GM10248 (cell line): ENCODE measurements at regions not wholly inside any gene's neighbourhood (a gene's known extent, or its start where the extent isn't known, plus 50 kb on each side); places are given as distances from the start of the nearest gene placed in this dataset.

Experiments used
- CTCF ChIA-PET: fragments of 300-600 bp; sonication (Branson Sonifier 250); formaldehyde crosslinking; extraction: SDS; loops from one replicate; lab custom pipeline; 2021; ENCODE audit warnings: antibody characterized with exemption; lab: Yijun Ruan, JAX
- POLR2A ChIA-PET: fragments of 350-650 bp; sonication (Branson Sonifier 250); formaldehyde crosslinking; extraction: SDS; loops from one replicate; lab custom pipeline; 2020; ENCODE audit warnings: antibody characterized with exemption; lab: Yijun Ruan, JAX
- DNase-seq: peaks from one replicate; pipeline ENCODE4 v3.0.0; 2012; ENCODE audit errors: extremely low spot score
- CTCF ChIP-seq: IDR thresholded peaks from 2 replicates; pipeline ENCODE4 v1.5.1; 2012; ENCODE audit warnings: mild to moderate bottlenecking, low read depth; ENCODE audit errors: extremely low read depth, missing control alignments, control extremely low read depth

DNA sequence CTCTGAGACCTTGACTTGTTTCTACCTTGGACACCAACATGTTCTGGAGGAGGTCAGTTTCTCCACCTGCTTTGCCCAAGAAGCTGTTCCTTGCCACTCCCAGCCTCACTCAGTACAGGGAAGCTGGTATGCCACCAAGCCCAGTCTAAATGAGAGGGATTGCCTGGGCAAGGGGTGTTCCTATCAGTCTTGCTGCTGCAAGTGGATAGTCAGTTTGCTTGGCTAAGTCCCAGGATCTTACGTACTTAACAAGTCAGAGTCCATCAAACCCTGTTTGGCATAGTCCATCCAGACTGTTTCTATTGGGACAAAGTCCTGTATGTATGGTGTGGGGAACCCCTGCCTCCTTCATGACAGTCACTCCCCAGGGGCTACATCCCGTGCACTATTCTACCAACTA lies 66.6 kb downstream of the RPL27A start:
- no peak for TF ChIP-seq CTCF
- ChIA-PET CTCF (interaction anchor here (1.1 to 1.4 kb wide), 2 partner anchors 8 to 29 kb away, joined by 3 read pairs; no protein-coding TSS in a partner anchor), POLR2A (no interaction called here)
- DNase-seq, result no peak

GRCh38 chr11:8754241-8754640 lies 71.6 kb downstream of the RPL27A start:
- ChIA-PET CTCF (no interaction called here), POLR2A (no interaction called here)
- no peak for DNase-seq
- no peak for TF ChIP-seq CTCF

- ChIA-PET POLR2A (no interaction called here), CTCF (interaction anchor here (0.9 to 2.2 kb wide), 3 partner anchors 17 to 124 kb away, joined by 3 to 6 read pairs (median 3); no protein-coding TSS in a partner anchor)
- no peak for DNase-seq
- TF ChIP-seq CTCF, result no peak
Observed at GRCh38 chr11:8756201-8756600, 73.6 kb downstream of the RPL27A start.

GRCh38 chr11:8757047-8757446 lies 74.5 kb downstream of the RPL27A start:
- ChIA-PET CTCF (interaction anchor here (0.8 to 2.2 kb wide), 3 partner anchors 12 to 123 kb away, joined by 3 to 6 read pairs (median 4); no protein-coding TSS in a partner anchor), POLR2A (no interaction called here)
- DNase-seq, result no peak
- no peak for TF ChIP-seq CTCF

GRCh38 chr11:8757533-8757932 lies 74.9 kb downstream of the RPL27A start:
- POLR2A ChIA-PET, result no interaction called here
- CTCF ChIA-PET, result interaction anchor here (0.8 to 2.2 kb wide), 5 partner anchors 11 to 380 kb away, joined by 3 to 6 read pairs (median 4); a partner anchor contains a TSS
- no peak for DNase-seq
- no peak for TF ChIP-seq CTCF

DNA sequence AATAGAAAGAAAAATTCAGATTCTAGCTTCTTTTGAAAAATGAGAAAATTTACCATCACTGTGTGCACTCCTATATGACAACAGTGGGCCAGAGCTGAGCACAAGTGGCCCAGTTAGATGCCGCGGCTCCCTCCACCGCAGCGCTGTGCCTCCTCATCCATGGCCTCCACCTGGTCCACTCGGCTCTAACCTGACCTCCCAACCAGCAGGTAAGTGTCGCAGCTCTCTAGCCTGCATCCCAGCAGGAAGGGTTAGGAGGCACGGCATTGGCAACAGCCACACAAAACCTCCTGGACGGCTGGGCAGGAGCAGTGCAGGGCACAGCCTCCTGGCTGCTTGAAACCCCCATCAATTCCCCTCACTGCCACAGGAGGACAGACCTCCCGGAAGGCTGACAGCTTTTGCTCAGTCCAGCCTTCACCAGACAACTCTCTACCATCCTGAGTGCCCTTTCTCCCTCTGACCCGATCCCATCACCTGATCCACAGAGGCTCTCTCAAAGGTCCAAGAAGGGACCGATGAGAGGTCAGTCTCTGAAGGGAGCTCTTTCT lies 76.1 kb downstream of the RPL27A start:
- no peak for TF ChIP-seq CTCF
- no peak for DNase-seq
- CTCF ChIA-PET, result interaction anchor here (0.9 to 1.6 kb wide), 7 partner anchors 8 to 379 kb away, joined by 3 to 4 read pairs (median 3); a partner anchor contains a TSS
- POLR2A ChIA-PET, result no interaction called here
